OCI-LY3 (cell line): ENCODE measurements at regions not wholly inside any gene's neighbourhood (a gene's known extent, or its start where the extent isn't known, plus 50 kb on each side); places are given as distances from the start of the nearest gene placed in this dataset.

Experiments used
- H2AFZ ChIP-seq: fragments of 200-600, 300-600 bp; shearing (Covaris generic); 2 replicates; pipeline ENCODE4 v1.6.0; 2014; ENCODE audit warnings: antibody characterized with exemption, low read depth, low read length
- H3K27ac ChIP-seq: fragments of 200-600, 300-600 bp; sonication (generic); 2 replicates; pipeline ENCODE4 v1.5.1; 2014; ENCODE audit warnings: mild to moderate bottlenecking, low read length, moderate library complexity, mixed read lengths
- H3K27me3 ChIP-seq: fragments of 200-600, 300-600 bp; sonication (generic); 2 replicates; pipeline ENCODE4 v1.6.1; 2014; ENCODE audit warnings: low read depth, low read length, mixed read lengths
- H3K36me3 ChIP-seq: fragments of 200-600, 300-600 bp; sonication (generic); replicated peaks from 2 replicates; pipeline ENCODE3; 2014; ENCODE audit warnings: low read depth, low read length, mixed read lengths
- H3K4me1 ChIP-seq: fragments of 300-600, 200-600 bp; sonication (generic); 2 replicates; pipeline ENCODE4 v1.6.1; 2014; ENCODE audit warnings: low read length, mixed read lengths
- H3K4me2 ChIP-seq: fragments of 200-600, 300-600 bp; sonication (generic); 2 replicates; pipeline ENCODE4 v1.6.1; 2014; ENCODE audit warnings: low read length, mixed read lengths
- H3K4me3 ChIP-seq: fragments of 300-600, 200-600 bp; sonication (generic); 2 replicates; pipeline ENCODE4 v1.5.1; 2014; ENCODE audit warnings: antibody characterized with exemption, mild to moderate bottlenecking, low read length, moderate library complexity
- H3K79me2 ChIP-seq: fragments of 300-600, 200-600 bp; shearing (Covaris generic); 2 replicates; pipeline ENCODE4 v1.6.1; 2014; ENCODE audit warnings: mild to moderate bottlenecking, low read length, mixed read lengths
- H3K9ac ChIP-seq: fragments of 300-600, 200-600 bp; shearing (Covaris generic); 2 replicates; pipeline ENCODE4 v1.6.0; 2014; ENCODE audit warnings: mild to moderate bottlenecking, low read length, moderate library complexity
- H3K9me3 ChIP-seq: fragments of 200-600, 300-600 bp; shearing (Covaris generic); 2 replicates; pipeline ENCODE4 v1.6.1; 2014; ENCODE audit warnings: low read length, mixed read lengths; ENCODE audit not compliant: insufficient read depth
- H4K20me1 ChIP-seq: fragments of 200-600, 300-600 bp; sonication (generic); 2 replicates; pipeline ENCODE4 v1.6.1; 2016; ENCODE audit warnings: low read length, mixed read lengths; ENCODE audit not compliant: insufficient read depth
- CTCF ChIP-seq: fragments of 200-600, 300-600 bp; sonication (generic); IDR thresholded peaks from 2 replicates; pipeline ENCODE4 v1.5.1; 2014; ENCODE audit warnings: antibody characterized with exemption, low read length, low read depth
- EZH2phosphoT487 ChIP-seq: fragments of 200-600 bp; shearing (Covaris generic); IDR thresholded peaks from 2 replicates; pipeline ENCODE4 v1.6.1; 2018; ENCODE audit warnings: antibody characterized with exemption, mixed run types, low read depth

DNA sequence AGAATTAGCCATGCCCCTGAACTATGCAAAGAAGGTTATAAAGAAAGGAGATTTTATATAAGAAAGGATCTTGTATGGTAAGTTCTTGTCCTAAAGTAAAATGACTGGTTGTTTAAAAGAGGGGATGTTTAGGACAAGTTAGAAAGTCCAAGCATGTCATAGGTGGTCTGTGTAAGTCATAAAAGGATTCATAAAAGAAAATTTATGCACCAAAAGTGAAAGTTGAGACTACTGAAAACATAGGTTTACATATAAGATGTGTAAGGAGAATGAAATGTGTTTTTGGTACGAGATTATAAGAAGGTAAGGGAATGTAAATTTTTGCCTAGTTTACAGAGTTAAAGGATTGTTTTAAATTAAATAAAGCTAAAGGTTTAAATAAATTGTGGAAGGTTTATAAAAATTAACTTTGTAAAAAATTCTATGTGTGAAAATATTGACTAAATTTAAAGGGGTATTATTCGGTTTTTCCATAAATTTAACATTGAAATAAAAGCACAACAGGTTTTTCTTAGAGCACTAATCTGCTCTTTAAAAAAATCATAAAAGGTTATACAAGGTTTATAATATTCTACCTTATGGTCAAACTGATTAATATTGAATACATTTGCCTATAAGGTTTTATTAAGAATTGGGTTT, 93.6 kb upstream of the UST start:
- Histone ChIP-seq H3K9ac (no peak overlapping the region), H3K79me2 (no peaks in the 10 kb centered on the region), H3K36me3 (peaks cover 3% of the 10 kb centered on the region), H3K4me3 (no peak overlapping the region), H3K9me3 (peaks cover 10% of the 10 kb centered on the region; the same call in 1 of the 2 replicates), H2AFZ (no peak overlapping the region), H3K4me2 (no peak overlapping the region), H3K4me1 (peaks cover 9% of the 10 kb centered on the region), H3K27ac (no peak overlapping the region), H3K27me3 (no peaks in the 10 kb centered on the region), H4K20me1 (no peaks in the 10 kb centered on the region)
- TF ChIP-seq CTCF (no peak), EZH2phosphoT487 (no peak)

DNA sequence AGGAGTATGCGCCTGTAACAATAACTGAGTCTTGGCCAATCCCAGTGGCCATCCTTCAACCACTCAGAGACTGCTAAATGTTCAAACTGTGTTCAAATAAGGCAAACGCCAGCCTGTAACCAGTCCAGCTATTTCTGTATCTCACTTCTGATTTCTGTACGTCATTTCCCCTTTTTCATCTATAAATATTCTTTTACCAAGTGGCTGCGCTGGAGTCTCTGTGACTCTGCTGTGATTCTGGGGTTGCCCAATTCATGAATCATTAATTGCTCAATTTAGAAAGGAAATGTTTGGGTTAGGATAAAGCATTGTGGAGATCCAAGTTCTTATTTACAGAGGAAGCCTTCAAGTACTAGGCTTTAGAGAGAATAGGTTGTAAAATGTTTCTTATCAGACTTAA, 89.8 kb upstream of the UST start:
- Histone ChIP-seq H3K4me3 (no peak overlapping the region), H2AFZ (no peak overlapping the region), H3K9ac (no peak overlapping the region), H3K27me3 (no peaks in the 10 kb centered on the region), H4K20me1 (no peaks in the 10 kb centered on the region), H3K4me2 (no peak overlapping the region), H3K9me3 (peaks cover 14% of the 10 kb centered on the region; the same call in 1 of the 2 replicates), H3K36me3 (peaks cover 3% of the 10 kb centered on the region), H3K4me1 (peaks cover 9% of the 10 kb centered on the region), H3K79me2 (no peaks in the 10 kb centered on the region), H3K27ac (no peak overlapping the region; the same call in 1 of the 2 replicates)
- TF ChIP-seq CTCF = no peak
- no peak for TF ChIP-seq EZH2phosphoT487

GRCh38 chr6:148658681-148659430, 88.0 kb upstream of the UST start:
- H3K27me3 ChIP-seq = no peaks in the 10 kb centered on the region
- H3K36me3 ChIP-seq = peaks cover 5% of the 10 kb centered on the region
- H3K9ac ChIP-seq = no peak overlapping the region
- 0 out of 2 replicates have a peak, but pooled peaks cover 9% of the 10 kb centered on the region for H3K9me3 ChIP-seq
- H2AFZ ChIP-seq = no peak overlapping the region
- H3K27ac ChIP-seq = no peak overlapping the region
- peaks cover 9% of the 10 kb centered on the region for H3K4me1 ChIP-seq
- H3K79me2 ChIP-seq = no peaks in the 10 kb centered on the region
- TF ChIP-seq EZH2phosphoT487 (no peak), CTCF (no peak)
- H4K20me1 ChIP-seq = no peaks in the 10 kb centered on the region
- no peak overlapping the region for H3K4me3 ChIP-seq
- H3K4me2 ChIP-seq = no peak overlapping the region

DNA sequence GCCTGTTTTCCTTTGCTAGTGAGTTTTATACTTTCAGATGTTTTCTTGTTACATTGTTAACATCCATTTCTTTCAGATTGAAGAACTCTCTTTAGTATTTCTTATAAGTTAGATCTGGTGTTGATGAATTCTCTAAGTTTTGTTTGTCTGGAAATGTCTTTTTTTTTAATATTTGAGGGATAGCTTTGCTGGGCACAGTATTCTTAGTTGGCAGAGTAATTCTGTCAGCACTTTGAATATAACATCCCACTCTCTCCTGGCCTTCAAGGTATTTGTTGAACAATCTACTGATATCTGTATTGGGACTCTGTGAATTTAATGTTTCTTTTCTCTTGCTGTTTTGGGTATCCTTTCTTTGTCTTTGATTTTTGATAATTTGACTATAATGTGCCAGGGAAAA, 79.4 kb upstream of the UST start:
- Histone ChIP-seq H3K9me3 (peaks cover 23% of the 10 kb centered on the region), H3K9ac (no peak overlapping the region), H3K4me3 (no peak overlapping the region), H3K4me1 (peaks cover 7% of the 10 kb centered on the region; the same call in 1 of the 2 replicates), H2AFZ (no peak overlapping the region), H4K20me1 (no peaks in the 10 kb centered on the region), H3K4me2 (no peak overlapping the region), H3K36me3 (peaks cover 6% of the 10 kb centered on the region), H3K27me3 (no peaks in the 10 kb centered on the region), H3K79me2 (no peaks in the 10 kb centered on the region), H3K27ac (no peak overlapping the region)
- TF ChIP-seq EZH2phosphoT487 (no peak), CTCF (no peak)
